ENCODE measurements at regions not wholly inside any gene's neighbourhood (a gene's known extent, or its start where the extent isn't known, plus 50 kb on each side); places are given as distances from the start of the nearest gene placed in this dataset.

DNA sequence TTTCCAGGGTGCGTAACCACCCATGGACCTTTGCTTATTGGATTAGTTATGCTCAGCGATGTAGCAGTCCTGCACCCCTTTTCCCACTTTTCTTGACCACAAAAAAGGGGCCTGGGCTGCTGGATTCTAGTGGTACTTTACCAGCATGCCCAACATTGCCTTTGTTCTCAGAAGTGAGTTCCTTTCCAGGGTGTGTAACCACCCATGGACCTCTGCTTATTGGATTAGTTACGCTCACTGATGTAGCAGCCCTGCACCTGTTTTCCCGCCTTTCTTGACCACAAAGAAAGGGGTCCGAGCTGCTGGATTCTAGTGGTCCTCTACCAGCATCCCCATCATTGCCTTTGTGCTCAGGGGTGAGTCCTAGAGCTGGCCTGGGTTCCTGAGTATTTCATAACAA, 138.2 kb downstream of the COX18 start:
- TF ChIP-seq, protein P1, sequence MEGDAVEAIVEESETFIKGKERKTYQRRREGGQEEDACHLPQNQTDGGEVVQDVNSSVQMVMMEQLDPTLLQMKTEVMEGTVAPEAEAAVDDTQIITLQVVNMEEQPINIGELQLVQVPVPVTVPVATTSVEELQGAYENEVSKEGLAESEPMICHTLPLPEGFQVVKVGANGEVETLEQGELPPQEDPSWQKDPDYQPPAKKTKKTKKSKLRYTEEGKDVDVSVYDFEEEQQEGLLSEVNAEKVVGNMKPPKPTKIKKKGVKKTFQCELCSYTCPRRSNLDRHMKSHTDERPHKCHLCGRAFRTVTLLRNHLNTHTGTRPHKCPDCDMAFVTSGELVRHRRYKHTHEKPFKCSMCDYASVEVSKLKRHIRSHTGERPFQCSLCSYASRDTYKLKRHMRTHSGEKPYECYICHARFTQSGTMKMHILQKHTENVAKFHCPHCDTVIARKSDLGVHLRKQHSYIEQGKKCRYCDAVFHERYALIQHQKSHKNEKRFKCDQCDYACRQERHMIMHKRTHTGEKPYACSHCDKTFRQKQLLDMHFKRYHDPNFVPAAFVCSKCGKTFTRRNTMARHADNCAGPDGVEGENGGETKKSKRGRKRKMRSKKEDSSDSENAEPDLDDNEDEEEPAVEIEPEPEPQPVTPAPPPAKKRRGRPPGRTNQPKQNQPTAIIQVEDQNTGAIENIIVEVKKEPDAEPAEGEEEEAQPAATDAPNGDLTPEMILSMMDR (IDR thresholded peaks at IDR 0.05), result no peak
- TF ChIP-seq POLR2A (IDR thresholded peaks at IDR 0.05), result no peak

Measured in esophagus squamous epithelium (tissue), 4 donors.